Left renal pelvis (tissue), 4 donors: ENCODE measurements at regions not wholly inside any gene's neighbourhood (a gene's known extent, or its start where the extent isn't known, plus 50 kb on each side); places are given as distances from the start of the nearest gene placed in this dataset.

Experiments
- DNase-seq, 4 donors: peaks; one replicate each; pipeline ENCODE4 v3.0.0-alpha.2; 2013; ENCODE audit warnings: low read depth in 4 of 4, low spot score in 3 of 4

- peak; percentile 6 to 21 (median 10) for DNase-seq
Observed at GRCh38 chr7:31186202-31186601, 134.1 kb downstream of the ADCYAP1R1 start.

GRCh38 chr7:31175672-31176071 lies 123.6 kb downstream of the ADCYAP1R1 start:
- DNase-seq, result no peak

GRCh38 chr7:31171984-31172383 lies 119.9 kb downstream of the ADCYAP1R1 start:
- no peak for DNase-seq

- no peak for DNase-seq
Observed at GRCh38 chr7:31171216-31171785, 119.2 kb downstream of the ADCYAP1R1 start.
